Ascending aorta (tissue), 2 donors: ENCODE measurements at regions not wholly inside any gene's neighbourhood (a gene's known extent, or its start where the extent isn't known, plus 50 kb on each side); places are given as distances from the start of the nearest gene placed in this dataset.

Experiments used
- DNase-seq, 2 donors: peaks; one replicate each; pipeline ENCODE4 v3.0.0-alpha.2; 2019; ENCODE audit warnings: low spot score in 2 of 2
- H3K27ac ChIP-seq, 2 donors: fragments of 200-600 bp; sonication (generic); one replicate each; pipeline ENCODE4 v1.5.1; 2016 to 2017; ENCODE audit warnings: mild to moderate bottlenecking in 1 of 2
- H3K27me3 ChIP-seq: fragments of 200-600 bp; sonication (generic); one replicate; pipeline ENCODE4 v1.5.1; 2017
- H3K36me3 ChIP-seq, 2 donors: fragments of 200-600 bp; sonication (generic); one replicate each; pipeline ENCODE4 v1.5.1; 2016
- H3K4me1 ChIP-seq, 2 donors: fragments of 200-600 bp; sonication (generic); one replicate each; pipeline ENCODE4 v1.5.1; 2016 to 2017; ENCODE audit warnings: mild to moderate bottlenecking in 1 of 2
- H3K4me3 ChIP-seq, 2 donors: fragments of 200-600 bp; sonication (generic); one replicate each; pipeline ENCODE4 v1.5.1; 2016 to 2017; ENCODE audit warnings: mild to moderate bottlenecking in 1 of 2
- H3K9me3 ChIP-seq, 2 donors: fragments of 200-600 bp; sonication (generic); one replicate each; pipeline ENCODE4 v1.5.1; 2016
- intact Hi-C: fragments of 100-400 bp; cut with DNase I; formaldehyde crosslinking; loops from one replicate; pipeline ENCODE4 v1.15.1; 2023
- TF ChIP-seq, protein P1 (sequence below), 3 experiments: fragments of 200-600 bp in 2 of 3; fragments of 450-650 bp in 1 of 3; sonication (generic) in 2 of 3; IDR thresholded peaks; one replicate each; pipeline ENCODE4 v1.5.1; 2016 to 2019; ENCODE audit warnings: antibody characterized with exemption in 3 of 3, mild to moderate bottlenecking in 1 of 3, moderate library complexity in 1 of 3

DNA sequence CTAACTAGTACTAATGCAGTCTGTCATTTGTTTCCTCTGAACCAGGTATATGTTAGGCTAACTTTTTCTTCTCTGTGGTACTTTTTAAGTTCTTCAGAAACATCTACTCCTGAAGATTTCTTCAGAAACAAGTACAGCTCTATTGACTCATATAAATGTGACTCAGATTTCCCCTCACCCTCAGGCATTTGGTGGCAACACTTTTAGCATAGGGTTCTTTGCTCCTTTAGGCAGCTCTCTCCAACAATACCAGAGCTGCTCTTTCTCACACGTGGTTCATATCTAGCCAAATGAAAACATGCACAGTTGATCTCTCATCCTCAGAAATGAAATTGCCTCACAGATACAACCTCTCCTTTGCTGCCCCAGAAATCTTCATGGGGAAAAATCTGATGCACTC lies 939.8 kb downstream of the SORCS1 start:
- Histone ChIP-seq H3K9me3 (no peaks in the 10 kb centered on the region), H3K36me3 (no peaks in the 10 kb centered on the region), H3K4me3 (no peak overlapping the region), H3K4me1 (no peaks in the 10 kb centered on the region), H3K27me3 (no peaks in the 10 kb centered on the region), H3K27ac (no peak overlapping the region)
- TF ChIP-seq, protein P1, sequence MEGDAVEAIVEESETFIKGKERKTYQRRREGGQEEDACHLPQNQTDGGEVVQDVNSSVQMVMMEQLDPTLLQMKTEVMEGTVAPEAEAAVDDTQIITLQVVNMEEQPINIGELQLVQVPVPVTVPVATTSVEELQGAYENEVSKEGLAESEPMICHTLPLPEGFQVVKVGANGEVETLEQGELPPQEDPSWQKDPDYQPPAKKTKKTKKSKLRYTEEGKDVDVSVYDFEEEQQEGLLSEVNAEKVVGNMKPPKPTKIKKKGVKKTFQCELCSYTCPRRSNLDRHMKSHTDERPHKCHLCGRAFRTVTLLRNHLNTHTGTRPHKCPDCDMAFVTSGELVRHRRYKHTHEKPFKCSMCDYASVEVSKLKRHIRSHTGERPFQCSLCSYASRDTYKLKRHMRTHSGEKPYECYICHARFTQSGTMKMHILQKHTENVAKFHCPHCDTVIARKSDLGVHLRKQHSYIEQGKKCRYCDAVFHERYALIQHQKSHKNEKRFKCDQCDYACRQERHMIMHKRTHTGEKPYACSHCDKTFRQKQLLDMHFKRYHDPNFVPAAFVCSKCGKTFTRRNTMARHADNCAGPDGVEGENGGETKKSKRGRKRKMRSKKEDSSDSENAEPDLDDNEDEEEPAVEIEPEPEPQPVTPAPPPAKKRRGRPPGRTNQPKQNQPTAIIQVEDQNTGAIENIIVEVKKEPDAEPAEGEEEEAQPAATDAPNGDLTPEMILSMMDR (IDR thresholded peaks at IDR 0.05), result no peak
- intact Hi-C loops, result no loop called here
- DNase-seq, result no peak

DNA sequence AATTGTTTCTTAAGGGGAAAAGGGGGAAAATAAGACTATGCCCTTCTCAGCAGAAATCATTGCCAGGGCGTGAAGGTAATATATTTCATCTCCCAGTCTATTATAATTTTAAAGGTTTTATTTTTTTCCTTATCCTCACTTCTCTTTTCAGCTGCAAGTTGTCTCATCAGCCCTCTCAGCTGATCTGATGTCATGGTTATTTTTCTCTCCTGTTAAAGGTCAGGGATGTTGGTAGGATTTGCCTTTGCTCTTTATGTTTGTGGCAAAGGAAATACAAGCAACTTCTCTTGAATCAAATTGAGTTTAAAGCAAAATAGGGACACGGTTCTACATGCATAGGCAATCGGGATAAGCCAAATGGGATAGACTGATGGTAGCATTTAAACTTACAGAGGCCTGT lies 946.9 kb downstream of the SORCS1 start:
- intact Hi-C loops, result no loop called here
- TF ChIP-seq, protein P1 (IDR thresholded peaks at IDR 0.05), result no peak

DNA sequence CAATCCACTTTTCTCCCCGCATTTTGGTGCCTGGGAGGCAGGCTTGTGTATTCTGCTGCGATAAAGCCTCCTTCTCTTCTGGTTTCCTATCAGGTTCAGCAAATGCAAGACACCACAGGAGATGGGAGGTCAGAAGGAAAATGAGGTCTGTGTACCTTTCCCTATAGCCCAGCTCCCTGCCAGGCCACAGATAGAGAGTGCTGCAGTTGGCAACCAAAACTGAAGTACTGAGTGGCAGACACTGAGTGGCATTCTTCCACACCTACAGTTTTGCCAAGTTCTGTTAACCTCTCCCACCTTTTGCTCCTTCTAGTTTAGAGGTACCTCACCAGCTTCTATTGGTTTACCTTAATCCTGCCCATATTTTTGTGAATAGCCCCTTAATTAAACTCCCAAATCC lies 948.4 kb downstream of the SORCS1 start:
- no peak overlapping the region for H3K27ac ChIP-seq
- H3K4me3 ChIP-seq, result no peak overlapping the region
- no peaks in the 10 kb centered on the region for H3K27me3 ChIP-seq
- DNase-seq, result no peak
- no peaks in the 10 kb centered on the region for H3K36me3 ChIP-seq
- no peaks in the 10 kb centered on the region for H3K9me3 ChIP-seq
- TF ChIP-seq, protein P1 (IDR thresholded peaks at IDR 0.05), result no peak
- intact Hi-C loops, result no loop called here
- H3K4me1 ChIP-seq, result no peaks in the 10 kb centered on the region

More for the DNA sequence above, 946.9 kb downstream of the SORCS1 start:
- Histone ChIP-seq H3K4me3 (no peak overlapping the region), H3K27ac (no peak overlapping the region), H3K36me3 (no peaks in the 10 kb centered on the region), H3K4me1 (no peaks in the 10 kb centered on the region), H3K27me3 (no peaks in the 10 kb centered on the region), H3K9me3 (no peaks in the 10 kb centered on the region)
- no peak for DNase-seq

DNA sequence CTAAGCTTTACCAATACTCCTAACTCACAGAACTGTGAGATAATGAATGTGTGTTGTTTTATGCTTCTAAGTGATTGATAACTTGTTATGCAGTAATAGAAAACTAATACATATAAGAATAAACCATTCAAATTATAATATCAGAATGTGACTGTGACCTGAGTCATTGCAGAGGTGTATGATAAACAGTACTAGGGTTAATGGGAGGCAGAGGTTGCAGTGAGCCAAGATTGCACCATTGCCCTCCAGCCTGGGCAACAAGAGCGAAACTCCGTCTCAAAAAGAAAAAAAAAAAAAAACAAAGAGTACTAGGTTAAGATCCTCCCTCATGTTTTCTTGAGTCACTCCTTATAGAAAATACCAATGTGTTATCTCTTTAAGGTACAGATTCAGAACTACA lies 950.3 kb downstream of the SORCS1 start:
- Histone ChIP-seq H3K27me3 (no peaks in the 10 kb centered on the region), H3K4me3 (no peak overlapping the region), H3K9me3 (no peaks in the 10 kb centered on the region), H3K4me1 (no peaks in the 10 kb centered on the region), H3K27ac (no peak overlapping the region), H3K36me3 (no peaks in the 10 kb centered on the region)
- intact Hi-C loops, result no loop called here
- no peak for DNase-seq
- TF ChIP-seq, protein P1 (IDR thresholded peaks at IDR 0.05), result no peak

DNA sequence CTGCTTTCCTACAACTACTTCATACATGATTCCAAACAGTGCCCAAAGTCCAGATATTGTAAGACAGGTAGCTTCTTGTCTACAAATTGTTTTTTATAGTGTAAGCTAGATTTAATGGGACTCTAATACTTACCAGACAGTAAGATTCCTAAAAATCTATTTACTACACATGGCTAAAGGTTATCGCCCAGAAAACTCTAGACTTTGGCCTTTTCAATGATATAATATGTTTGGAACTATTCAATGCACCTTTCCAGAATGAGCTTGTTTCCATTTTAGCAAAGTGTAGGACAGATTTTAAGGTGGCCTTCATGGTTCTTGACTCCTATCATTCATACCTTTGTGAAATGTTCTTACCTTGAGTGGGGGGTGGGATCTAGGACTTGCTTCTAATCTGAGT lies 951.0 kb downstream of the SORCS1 start:
- H3K9me3 ChIP-seq, result no peaks in the 10 kb centered on the region
- H3K4me1 ChIP-seq, result no peaks in the 10 kb centered on the region
- no peak overlapping the region for H3K27ac ChIP-seq
- intact Hi-C loops, result no loop called here
- H3K36me3 ChIP-seq, result no peaks in the 10 kb centered on the region
- H3K4me3 ChIP-seq, result no peak overlapping the region
- H3K27me3 ChIP-seq, result no peaks in the 10 kb centered on the region
- no peak for DNase-seq
- TF ChIP-seq, protein P1 (IDR thresholded peaks at IDR 0.05), result no peak

DNA sequence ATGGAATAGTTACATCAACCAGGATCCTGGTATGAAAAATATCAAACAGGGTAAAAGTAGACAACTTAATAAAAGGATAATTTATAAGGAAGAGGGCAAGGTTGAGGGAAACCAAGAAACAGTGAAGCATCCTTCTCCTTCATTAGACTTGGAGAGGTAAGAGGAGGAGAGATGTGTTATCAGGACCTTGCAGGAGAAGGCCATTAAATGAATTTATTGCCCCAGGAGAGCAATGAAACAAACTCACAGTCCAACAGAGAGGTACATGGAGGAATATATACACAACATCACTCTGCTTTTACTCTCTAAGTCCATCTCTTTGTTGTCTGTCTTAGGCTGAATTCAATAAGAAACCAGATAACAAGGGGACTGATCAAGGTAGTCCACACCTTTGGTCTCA lies 966.2 kb downstream of the SORCS1 start:
- H3K4me3 ChIP-seq, result no peak overlapping the region
- H3K27me3 ChIP-seq, result no peaks in the 10 kb centered on the region
- no peak overlapping the region for H3K27ac ChIP-seq
- intact Hi-C loops, result no loop called here
- H3K36me3 ChIP-seq, result no peaks in the 10 kb centered on the region
- H3K4me1 ChIP-seq, result no peaks in the 10 kb centered on the region
- no peak for DNase-seq
- TF ChIP-seq, protein P1 (IDR thresholded peaks at IDR 0.05), result no peak
- H3K9me3 ChIP-seq, result no peaks in the 10 kb centered on the region
